HG02642 (cell line): ENCODE measurements at regions not wholly inside any gene's neighbourhood (a gene's known extent, or its start where the extent isn't known, plus 50 kb on each side); places are given as distances from the start of the nearest gene placed in this dataset.

Experiments used
- ATAC-seq: cut with Tn5 transposase; IDR thresholded peaks from one replicate; pipeline ENCODE4 v1.9.1; 2021; ENCODE audit warnings: mild to moderate bottlenecking; ENCODE audit not compliant: unreplicated experiment, poor library complexity

GRCh38 chr4:176843710-176844109 lies 51.0 kb upstream of the VEGFC start:
- no peak for ATAC-seq

GRCh38 chr4:176844448-176844847 lies 51.7 kb upstream of the VEGFC start:
- ATAC-seq, result no peak

GRCh38 chr4:176845636-176846035 lies 52.9 kb upstream of the VEGFC start:
- ATAC-seq, result no peak

DNA sequence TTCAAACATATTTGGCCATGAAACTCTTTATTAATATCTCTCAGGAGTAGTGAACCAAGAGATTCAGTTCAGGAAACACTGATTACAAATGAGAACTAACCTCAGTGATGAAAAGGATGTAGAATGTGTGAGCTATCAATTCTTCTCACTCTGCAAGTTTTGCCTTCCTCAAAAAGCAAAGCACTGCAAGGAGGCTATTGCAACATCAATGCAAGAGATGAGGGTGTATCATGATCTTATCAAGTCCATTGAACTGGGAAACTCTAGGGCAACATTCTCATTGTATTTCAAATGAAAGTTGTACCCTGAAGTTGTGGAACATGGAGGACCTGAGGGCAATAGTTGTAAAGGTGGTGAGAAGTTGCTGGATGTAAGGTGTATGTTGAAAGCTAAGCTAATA lies 56.4 kb upstream of the VEGFC start:
- no peak for ATAC-seq

DNA sequence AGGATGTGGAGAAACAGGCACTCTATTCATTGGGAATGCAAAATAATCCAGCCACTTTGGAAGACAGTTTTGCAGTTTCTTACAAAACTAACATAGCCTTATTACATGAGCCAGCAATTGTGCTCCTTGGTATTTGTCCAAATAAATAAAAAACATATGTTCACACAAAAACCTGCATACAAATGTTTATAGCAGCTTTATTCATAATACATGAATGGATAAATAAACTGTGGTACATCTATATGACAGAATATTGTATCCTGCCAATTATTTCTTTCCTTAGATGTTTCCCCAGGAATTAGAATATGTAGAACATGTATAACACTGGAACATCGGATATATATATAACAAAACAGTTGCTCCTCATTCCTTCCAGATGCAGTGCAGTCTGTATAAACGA lies 57.7 kb upstream of the VEGFC start:
- ATAC-seq, result no peak

DNA sequence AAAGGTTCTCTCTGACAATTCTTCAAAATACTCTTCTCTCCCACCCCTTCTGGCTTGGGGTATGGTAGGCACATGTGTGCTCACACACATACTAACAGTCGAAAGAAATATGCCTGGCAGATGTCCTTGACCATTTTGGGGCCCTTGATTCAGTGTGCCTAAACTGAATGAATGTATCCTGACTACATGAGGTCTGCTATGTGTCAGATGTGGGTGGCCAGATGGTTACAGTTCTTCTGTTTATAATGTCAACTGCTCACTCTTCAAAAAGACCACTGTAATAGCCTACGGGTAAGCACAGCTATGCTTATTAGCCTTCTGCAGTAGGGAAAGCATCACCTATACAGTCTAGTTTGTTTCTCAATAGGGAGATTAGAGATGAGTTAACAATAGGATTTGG lies 63.7 kb upstream of the VEGFC start:
- no peak for ATAC-seq

DNA sequence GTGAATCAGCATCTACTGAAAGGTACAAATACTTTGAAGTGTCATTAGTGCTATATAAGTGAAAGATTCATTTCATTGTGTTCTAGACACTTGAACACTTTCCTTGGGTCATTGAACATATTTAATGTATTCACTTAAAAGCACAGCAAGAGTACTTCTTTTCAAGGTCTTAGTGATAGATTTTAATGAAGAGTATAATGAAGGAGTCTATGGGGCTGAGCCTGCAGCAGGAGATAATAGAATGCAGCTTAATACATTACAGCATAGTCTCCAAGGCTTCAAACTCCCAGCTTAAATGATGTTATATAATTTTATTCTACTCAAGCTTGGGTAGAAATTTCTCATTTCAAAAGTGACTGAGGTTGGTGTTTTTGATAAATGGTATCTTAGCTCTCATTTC lies 66.1 kb upstream of the VEGFC start:
- no peak for ATAC-seq

DNA sequence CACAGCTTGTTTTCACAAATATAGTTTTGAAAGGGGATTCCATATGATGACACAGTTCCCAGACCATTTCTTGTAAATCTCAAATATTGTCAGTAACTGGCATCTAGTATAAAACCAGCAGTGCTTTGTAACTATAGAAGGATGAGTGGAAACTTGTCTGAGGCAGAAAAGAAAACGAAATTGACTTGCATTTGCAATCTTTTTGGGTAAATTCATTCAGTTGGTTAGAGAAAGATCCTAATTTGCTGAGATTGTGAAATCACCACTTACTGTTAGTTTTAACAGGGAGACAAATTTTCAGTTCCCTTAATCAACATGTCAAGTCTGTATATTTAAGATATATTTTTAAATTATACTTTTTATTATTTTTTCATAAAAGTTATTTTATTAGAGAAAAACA lies 71.5 kb upstream of the VEGFC start:
- ATAC-seq, result no peak

DNA sequence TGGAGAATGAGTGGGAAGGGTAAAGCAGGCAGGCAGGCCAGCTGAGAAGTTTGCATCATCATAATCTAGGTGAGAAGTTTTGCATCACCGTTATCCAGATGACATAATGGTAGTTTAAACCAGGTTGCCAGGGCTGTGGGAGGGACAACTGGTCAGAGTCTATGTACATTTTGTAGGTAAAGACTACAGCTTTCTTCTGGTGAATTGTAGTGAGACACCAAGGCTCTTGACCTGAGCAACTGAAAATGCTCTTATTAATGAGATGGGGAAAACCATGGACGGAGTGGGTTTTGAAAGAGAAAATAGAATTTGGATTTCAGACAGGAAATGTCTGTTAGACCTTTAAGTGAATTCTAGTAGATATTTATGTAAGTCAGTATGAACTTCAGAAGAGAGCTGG lies 76.0 kb upstream of the VEGFC start:
- no peak for ATAC-seq

DNA sequence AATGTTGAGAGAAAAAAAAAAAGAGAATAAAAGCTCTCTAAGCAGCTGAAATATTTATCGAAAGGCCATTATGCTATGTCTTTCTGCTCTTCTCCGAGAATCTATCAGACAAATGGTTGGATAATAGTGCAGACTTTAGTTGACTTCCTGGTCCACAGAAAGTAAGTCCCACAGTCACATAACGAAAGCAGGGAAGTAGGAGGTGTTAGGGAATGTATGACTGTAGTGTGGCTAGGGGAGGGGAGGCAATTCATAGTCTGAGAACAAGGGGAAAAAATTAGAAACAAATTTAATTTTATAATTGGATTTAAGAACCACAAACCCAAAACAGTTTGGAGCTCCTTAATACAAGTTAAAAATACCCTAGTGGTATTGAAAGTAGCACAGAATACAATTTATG lies 79.7 kb upstream of the VEGFC start:
- ATAC-seq, result no peak

DNA sequence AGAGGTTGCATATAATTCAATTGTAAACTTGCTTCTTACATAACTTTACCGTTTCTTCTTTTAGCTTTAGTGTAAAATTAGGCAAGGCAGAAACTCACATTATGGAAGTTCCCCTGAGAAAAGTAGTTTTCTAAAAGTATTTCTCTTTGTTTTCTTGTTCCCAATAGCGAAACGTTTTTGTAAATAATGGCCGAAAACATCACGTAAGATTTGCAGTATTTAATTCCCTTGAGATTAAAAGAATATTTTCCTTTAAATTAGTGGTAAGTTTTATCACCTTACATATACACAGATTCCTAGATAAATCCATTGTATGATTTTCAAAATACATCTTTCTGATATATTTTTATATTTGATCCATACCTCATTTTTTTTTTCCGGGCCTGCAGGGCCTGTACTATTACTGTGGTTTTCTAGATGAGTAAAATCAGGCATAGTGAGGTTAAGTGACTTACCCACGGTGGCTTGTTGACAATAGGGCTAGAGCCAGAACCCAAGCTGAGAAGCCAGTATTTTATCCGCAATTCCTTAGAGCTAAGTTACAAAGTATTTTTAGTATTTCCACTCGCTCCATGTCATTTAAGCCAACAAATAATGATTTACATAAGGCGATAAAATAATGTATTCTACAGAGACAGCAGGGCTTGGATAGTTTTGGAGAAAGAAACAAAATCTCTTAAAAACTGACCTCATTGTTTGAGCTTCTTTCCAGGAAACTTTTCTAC lies 82.2 kb upstream of the VEGFC start:
- no peak for ATAC-seq

- ATAC-seq, result no peak
Measured at GRCh38 chr4:176875446-176875930, 82.8 kb upstream of the VEGFC start.

DNA sequence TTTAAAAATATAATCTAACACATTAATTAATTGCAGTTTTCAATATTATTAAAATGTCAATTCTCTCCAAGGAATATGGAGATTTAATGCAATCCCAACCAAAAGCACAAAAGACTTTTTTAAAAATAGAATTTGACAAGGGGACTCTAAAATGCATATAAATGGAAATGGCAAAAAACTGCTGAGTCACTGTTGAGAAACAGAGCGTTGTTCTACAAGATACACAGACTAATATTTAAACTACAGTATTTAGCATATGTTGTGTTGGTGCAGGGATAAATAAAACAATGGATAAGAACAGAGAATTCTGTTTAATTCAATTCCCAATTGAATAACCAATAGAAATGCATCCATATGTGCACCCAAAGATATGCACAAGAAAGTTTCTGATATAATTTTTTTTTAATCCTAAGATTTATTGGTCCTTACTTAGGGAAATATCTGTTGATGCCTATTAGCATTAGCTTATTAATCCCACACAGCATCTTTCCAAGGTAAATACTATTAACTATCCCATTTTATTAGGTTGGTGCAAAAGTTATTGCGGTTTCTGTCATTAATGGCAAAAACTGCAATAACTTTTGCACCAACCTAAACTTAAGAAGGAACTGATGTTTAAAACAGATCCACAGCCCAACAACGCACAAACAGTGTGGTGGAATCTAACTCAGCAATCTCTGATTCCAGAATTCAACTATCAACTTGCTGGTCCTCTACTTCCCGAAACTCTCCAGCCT lies 86.8 kb upstream of the VEGFC start:
- ATAC-seq, result no peak

- ATAC-seq, result no peak
Measured at GRCh38 chr4:176882206-176882605, 89.5 kb upstream of the VEGFC start.

GRCh38 chr4:176883108-176883550 lies 90.4 kb upstream of the VEGFC start:
- no peak for ATAC-seq

DNA sequence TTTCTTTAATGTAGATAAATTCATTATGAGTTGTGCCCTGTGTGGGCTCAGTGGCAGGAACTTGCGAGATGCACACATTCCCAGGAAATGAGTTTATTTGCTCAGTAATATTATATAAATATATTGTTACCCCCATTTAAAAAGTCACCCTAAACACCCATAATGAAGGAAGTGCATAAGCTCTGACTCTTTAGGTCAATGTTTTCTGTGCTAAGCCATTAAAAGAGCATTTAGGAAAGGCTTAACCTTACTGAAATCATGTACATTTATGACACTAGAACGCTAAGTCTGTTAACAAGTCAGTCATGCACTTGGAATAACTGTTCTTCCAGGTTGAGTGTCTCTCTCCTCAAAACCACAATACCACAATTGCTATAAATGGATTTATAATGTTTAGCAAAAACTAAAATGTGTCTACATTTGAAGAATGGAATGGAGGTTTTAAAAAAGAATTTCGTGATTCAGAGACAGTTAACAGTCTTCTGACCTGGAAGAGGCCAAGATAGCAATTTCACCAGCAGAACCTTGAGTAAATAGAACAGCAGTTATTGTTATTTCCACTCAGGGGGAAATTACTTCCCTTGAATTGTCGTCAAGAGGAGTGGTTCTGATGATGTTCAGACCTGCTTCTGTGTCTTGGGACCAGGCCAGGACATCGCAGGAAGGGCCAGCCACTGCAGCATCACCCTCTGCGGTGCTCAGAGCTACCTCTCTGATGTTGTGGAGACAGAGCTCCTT lies 91.1 kb upstream of the VEGFC start:
- ATAC-seq, result no peak

GRCh38 chr4:176885224-176885623 lies 92.5 kb upstream of the VEGFC start:
- ATAC-seq, result no peak

DNA sequence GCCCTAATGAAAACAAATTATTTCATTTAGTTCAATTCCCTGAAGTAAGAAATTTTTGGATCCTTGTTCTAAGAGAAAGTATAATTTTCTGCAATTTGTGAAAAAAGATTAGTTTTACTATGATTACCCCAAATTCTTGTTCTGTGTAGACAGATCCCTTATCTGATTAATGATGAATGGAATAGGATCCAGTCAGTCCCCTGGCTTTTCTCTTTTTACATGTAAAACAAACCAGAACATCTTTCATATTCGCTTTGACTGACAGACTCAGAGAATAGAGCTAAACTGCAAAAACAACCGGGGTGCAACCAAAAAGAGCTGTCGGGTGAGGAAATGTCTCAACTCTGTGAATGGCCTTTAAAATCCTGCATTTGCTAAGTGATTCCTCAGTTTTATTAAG lies 93.4 kb upstream of the VEGFC start:
- no peak for ATAC-seq

- no peak for ATAC-seq
Measured at GRCh38 chr4:176889776-176890175, 97.1 kb upstream of the VEGFC start.

DNA sequence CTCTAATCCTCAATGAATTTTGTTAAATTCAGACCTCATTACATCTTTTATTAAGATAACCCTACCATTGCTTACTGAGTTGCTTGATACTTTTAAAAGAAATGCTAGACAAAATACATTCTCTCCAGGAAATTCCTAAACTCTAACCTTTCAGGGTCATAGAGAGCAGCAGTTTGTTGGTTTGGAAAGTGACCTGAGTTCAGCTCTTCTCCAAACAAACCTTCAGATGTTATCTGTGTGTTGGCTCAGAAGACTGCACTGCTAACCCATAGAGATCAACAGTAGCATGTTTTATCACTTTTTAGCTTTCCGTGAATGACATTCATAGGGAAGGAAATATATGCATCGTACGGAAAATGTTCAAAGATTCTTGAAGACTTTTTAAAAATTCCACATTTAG lies 101.8 kb upstream of the VEGFC start:
- ATAC-seq, result no peak

GRCh38 chr4:176896211-176896610 lies 103.5 kb upstream of the VEGFC start:
- no peak for ATAC-seq
